T-cell (primary cell): ENCODE measurements at regions not wholly inside any gene's neighbourhood (a gene's known extent, or its start where the extent isn't known, plus 50 kb on each side); places are given as distances from the start of the nearest gene placed in this dataset.

Experiments used
- ATAC-seq, 4 experiments: fragments of 200-7000 bp in 3 of 4; fragments of 150-1000 bp in 1 of 4; cut with Tn5 transposase; replicated peaks in 1 of 4; 1 replicate in 3 of 4; 2 replicates in 1 of 4; pipeline ENCODE4 v1.10.0; 2021; ENCODE audit warnings: moderate library complexity in 3 of 4, mild to moderate bottlenecking in 2 of 4, moderate number of reproducible peaks in 1 of 4
- CTCF ChIA-PET, 2 donors: fragments of 300-600 bp; sonication (Branson Sonifier 250); formaldehyde crosslinking; loops; one replicate each; lab custom pipeline; 2022; ENCODE audit warnings: antibody characterized with exemption in 2 of 2; lab: Charles Lee
- POLR2A ChIA-PET, 2 donors: fragments of 300-600 bp; sonication (Branson Sonifier 250); formaldehyde crosslinking; loops; one replicate each; lab custom pipeline; 2022; ENCODE audit warnings: antibody characterized with exemption in 2 of 2; lab: Charles Lee
- DNase-seq, 35 experiments: peaks; one replicate each; pipeline versions ENCODE4 v3.0.0 to v3.0.0-alpha.2; 2013 to 2023
- H3K27ac ChIP-seq: one replicate; pipeline ENCODE4 v1.5.1; 2013; ENCODE audit warnings: low read length
- H3K27me3 ChIP-seq, 2 experiments: replicated peaks in 1 of 2; 1 replicate in 1 of 2; 2 replicates in 1 of 2; pipeline versions ENCODE4 v1.6.1 to v1.7.0; 2013; ENCODE audit warnings: low read length in 1 of 2, mixed read lengths in 1 of 2; ENCODE audit not compliant: control insufficient read depth in 2 of 2, insufficient read depth in 2 of 2; ENCODE audit errors: extremely low read depth in 1 of 2
- H3K36me3 ChIP-seq, 2 donors: 1 replicate in 1 of 2; 2 replicates in 1 of 2; pipeline versions ENCODE4 v1.6.1 to v1.7.0; 2013; ENCODE audit warnings: low read length in 1 of 2; ENCODE audit not compliant: control insufficient read depth in 2 of 2, insufficient read depth in 1 of 2; ENCODE audit errors: extremely low read depth in 1 of 2
- H3K4me1 ChIP-seq, 2 experiments: 1 replicate in 1 of 2; 2 replicates in 1 of 2; pipeline versions ENCODE4 v1.6.1 to v1.7.0; 2013; ENCODE audit warnings: low read length in 2 of 2, mixed read lengths in 1 of 2; ENCODE audit not compliant: insufficient read depth in 2 of 2, control insufficient read depth in 1 of 2; ENCODE audit errors: extremely low read depth in 1 of 2
- H3K4me3 ChIP-seq, 2 donors: 1 replicate in 1 of 2; 2 replicates in 1 of 2; pipeline versions ENCODE4 v1.5.1 to v1.7.0; 2013; ENCODE audit warnings: mild to moderate bottlenecking in 2 of 2, low read length in 1 of 2, moderate library complexity in 1 of 2; ENCODE audit not compliant: control insufficient read depth in 1 of 2; ENCODE audit errors: extremely low read depth in 1 of 2
- H3K9me3 ChIP-seq: 2 replicates; pipeline ENCODE4 v1.7.0; 2013
- H3K27ac Mint-ChIP-seq, 2 donors: one replicate each; pipeline ENCODE4 v1.8.0; 2020 to 2021; ENCODE audit warnings: mild to moderate bottlenecking in 2 of 2, mixed read lengths in 2 of 2
- H3K27me3 Mint-ChIP-seq, 2 donors: one replicate each; pipeline ENCODE4 v1.8.0; 2021 to 2022; ENCODE audit warnings: mixed read lengths in 2 of 2
- H3K36me3 Mint-ChIP-seq: one replicate; pipeline ENCODE4 v1.8.0; 2021; ENCODE audit warnings: mixed read lengths
- H3K4me1 Mint-ChIP-seq, 3 donors: one replicate each; pipeline ENCODE4 v1.8.0; 2020 to 2022; ENCODE audit warnings: mixed read lengths in 3 of 3, mild to moderate bottlenecking in 1 of 3
- H3K4me3 Mint-ChIP-seq, 3 donors: one replicate each; pipeline ENCODE4 v1.8.0; 2020 to 2022; ENCODE audit warnings: mild to moderate bottlenecking in 3 of 3, mixed read lengths in 3 of 3, moderate library complexity in 3 of 3
- H3K9me3 Mint-ChIP-seq, 3 donors: one replicate each; pipeline ENCODE4 v1.8.0; 2020 to 2022; ENCODE audit warnings: mixed read lengths in 3 of 3
- WGBS: methylation state at CpG from one replicate; pipeline ENCODE4 v1.1.5; 2013; ENCODE audit warnings: missing lambda C conversion rate; ENCODE audit not compliant: insufficient coverage; 5-methylcytosine and 5-hydroxymethylcytosine counted together

DNA sequence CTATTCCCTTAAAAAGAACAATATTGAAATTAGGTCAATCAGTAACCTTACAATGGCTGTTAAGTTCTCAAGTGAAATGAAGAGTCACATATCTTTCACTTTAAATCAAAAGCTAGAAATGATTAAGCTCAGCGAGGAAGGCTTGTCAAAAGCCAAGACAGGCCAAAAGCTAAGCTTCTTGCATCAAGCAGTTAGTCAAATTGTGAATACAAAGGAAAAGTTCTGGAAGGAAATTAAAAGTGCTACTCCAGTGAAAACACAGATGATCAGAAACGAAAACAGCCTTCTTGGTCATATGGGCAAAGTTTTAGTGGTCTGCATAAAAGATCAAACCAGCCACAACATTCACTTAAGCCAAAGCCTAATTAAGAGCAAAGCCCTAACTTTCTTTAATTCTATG lies 402.6 kb upstream of the ZEB2 start:
- H3K4me3 Mint-ChIP-seq = no peak overlapping the region
- H3K27ac Mint-ChIP-seq = no peak overlapping the region
- peaks cover under 1 to 4% (median 4%) of the 10 kb centered on the region in 3 donors for H3K9me3 Mint-ChIP-seq
- H3K27me3 Mint-ChIP-seq = no peaks in the 10 kb centered on the region
- peaks cover 0 to 2% (median 0%) of the 10 kb centered on the region in 3 donors for H3K4me1 Mint-ChIP-seq
- ATAC-seq = no peak
- CTCF ChIA-PET = no interaction called here
- Histone ChIP-seq H3K27ac (no peak overlapping the region), H3K9me3 (no peaks in the 10 kb centered on the region), H3K36me3 (no peaks in the 10 kb centered on the region), H3K27me3 (no peaks in the 10 kb centered on the region), H3K4me3 (no peak overlapping the region), H3K4me1 (no peaks in the 10 kb centered on the region)
- POLR2A ChIA-PET = no interaction called here
- no peaks in the 10 kb centered on the region for H3K36me3 Mint-ChIP-seq
- DNase-seq = no peak
- no CpG with 5 or more reads among the region's 2 CpGs for WGBS

- DNase-seq = no peak
- ChIA-PET CTCF (no interaction called here), POLR2A (no interaction called here)
- 100% methylated on average over 1 of the region's 3 CpGs for WGBS
- peaks cover 0 to 2% (median 0%) of the 10 kb centered on the region in 3 donors for H3K4me1 Mint-ChIP-seq
- Histone ChIP-seq H3K27me3 (no peaks in the 10 kb centered on the region), H3K27ac (no peak overlapping the region), H3K9me3 (no peaks in the 10 kb centered on the region), H3K36me3 (no peaks in the 10 kb centered on the region), H3K4me3 (no peak overlapping the region), H3K4me1 (no peaks in the 10 kb centered on the region)
- no peak overlapping the region for H3K27ac Mint-ChIP-seq
- H3K27me3 Mint-ChIP-seq = no peaks in the 10 kb centered on the region
- peaks cover 0 to 4% (median 4%) of the 10 kb centered on the region in 3 donors for H3K9me3 Mint-ChIP-seq
- no peak overlapping the region for H3K4me3 Mint-ChIP-seq
- ATAC-seq = no peak
- no peaks in the 10 kb centered on the region for H3K36me3 Mint-ChIP-seq
Measured at GRCh38 chr2:144920755-144921530, 401.0 kb upstream of the ZEB2 start.

GRCh38 chr2:144914622-144915318 lies 394.9 kb upstream of the ZEB2 start:
- no peaks in the 10 kb centered on the region for H3K4me1 ChIP-seq
- ChIA-PET CTCF (interaction anchor here in 1 of 2 donors (0.5 kb wide), 1 partner anchor 927 kb away, joined by 3 read pairs; no protein-coding TSS in a partner anchor), POLR2A (no interaction called here)
- Mint-ChIP-seq H3K4me3 (no peak overlapping the region), H3K27me3 (no peaks in the 10 kb centered on the region), H3K27ac (no peak overlapping the region), H3K4me1 (peaks cover 0 to 5% (median 2%) of the 10 kb centered on the region in 3 donors), H3K9me3 (peaks cover 0 to 4% (median 0%) of the 10 kb centered on the region in 3 donors), H3K36me3 (no peaks in the 10 kb centered on the region)
- H3K36me3 ChIP-seq = no peaks in the 10 kb centered on the region
- H3K27me3 ChIP-seq = no peaks in the 10 kb centered on the region
- no peak overlapping the region for H3K4me3 ChIP-seq
- H3K27ac ChIP-seq = no peak overlapping the region
- no CpG with 5 or more reads among the region's 2 CpGs for WGBS
- no peak for DNase-seq
- H3K9me3 ChIP-seq = no peaks in the 10 kb centered on the region
- ATAC-seq = no peak

DNA sequence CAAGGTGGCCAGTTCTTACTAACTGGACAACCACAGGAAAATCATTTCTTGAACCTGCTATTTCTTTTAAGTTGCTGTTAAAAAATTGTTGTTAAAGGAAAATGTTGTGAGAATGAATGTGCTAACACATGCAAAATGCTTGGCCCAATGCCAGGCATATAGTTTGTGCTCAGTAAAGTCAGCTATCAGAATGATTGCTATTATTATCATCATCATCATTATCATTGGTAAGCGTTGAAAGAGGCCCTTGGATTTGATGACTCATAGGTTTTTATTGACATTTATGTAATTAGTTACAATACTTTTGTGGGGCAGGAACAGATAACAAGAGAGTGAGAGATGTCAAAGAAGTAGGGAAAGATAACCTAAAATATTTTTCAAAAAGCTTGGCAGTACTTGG lies 394.2 kb upstream of the ZEB2 start:
- Histone ChIP-seq H3K9me3 (no peaks in the 10 kb centered on the region), H3K36me3 (no peaks in the 10 kb centered on the region), H3K4me3 (no peak overlapping the region), H3K27me3 (no peaks in the 10 kb centered on the region), H3K4me1 (no peaks in the 10 kb centered on the region), H3K27ac (no peak overlapping the region)
- ATAC-seq (no peak), DNase-seq (no peak)
- peaks cover 0 to under 1% (median 0%) of the 10 kb centered on the region in 3 donors for H3K9me3 Mint-ChIP-seq
- H3K36me3 Mint-ChIP-seq = no peaks in the 10 kb centered on the region
- H3K4me3 Mint-ChIP-seq = no peak overlapping the region
- POLR2A ChIA-PET = no interaction called here
- peaks cover 0 to 5% (median 2%) of the 10 kb centered on the region in 3 donors for H3K4me1 Mint-ChIP-seq
- no peaks in the 10 kb centered on the region for H3K27me3 Mint-ChIP-seq
- WGBS = no CpG with 5 or more reads among the region's 1 CpG
- no peak overlapping the region for H3K27ac Mint-ChIP-seq
- CTCF ChIA-PET = no interaction called here

DNA sequence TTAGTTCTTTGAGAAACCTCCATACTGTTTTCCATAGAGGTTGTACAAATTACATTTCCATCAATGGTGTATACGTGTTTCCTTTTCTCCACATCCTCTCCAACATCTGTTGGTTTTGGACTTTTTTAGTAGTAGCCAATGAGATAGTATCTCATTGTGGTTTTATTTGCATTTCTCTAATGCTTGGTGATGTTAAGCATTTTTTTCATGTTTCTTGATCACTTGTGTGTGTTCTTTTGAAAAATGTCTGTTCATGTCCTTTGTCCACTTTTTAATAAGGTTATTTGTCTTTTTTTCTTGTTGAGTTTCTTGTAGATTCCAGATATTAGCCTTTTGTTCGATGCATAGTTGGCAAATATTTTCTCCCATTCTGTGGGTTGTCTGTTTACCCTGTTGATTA lies 392.3 kb upstream of the ZEB2 start:
- WGBS = no CpG with 5 or more reads among the region's 2 CpGs
- POLR2A ChIA-PET = no interaction called here
- CTCF ChIA-PET = no interaction called here

GRCh38 chr2:144905956-144906355 lies 386.0 kb upstream of the ZEB2 start:
- WGBS = 76% methylated on average over 2 of the region's 2 CpGs
- ATAC-seq (no peak), DNase-seq (no peak)
- no peaks in the 10 kb centered on the region for H3K4me1 Mint-ChIP-seq
- ChIA-PET POLR2A (no interaction called here), CTCF (no interaction called here)
- no peak overlapping the region for H3K4me3 ChIP-seq
- H3K9me3 Mint-ChIP-seq = peaks cover 3 to 4% (median 3%) of the 10 kb centered on the region in 3 donors
- H3K27me3 ChIP-seq = no peaks in the 10 kb centered on the region
- H3K27me3 Mint-ChIP-seq = no peaks in the 10 kb centered on the region
- no peak overlapping the region for H3K27ac Mint-ChIP-seq
- H3K36me3 ChIP-seq = no peaks in the 10 kb centered on the region
- H3K4me1 ChIP-seq = no peaks in the 10 kb centered on the region
- H3K27ac ChIP-seq = no peak overlapping the region
- no peaks in the 10 kb centered on the region for H3K36me3 Mint-ChIP-seq
- H3K9me3 ChIP-seq = no peaks in the 10 kb centered on the region
- no peak overlapping the region for H3K4me3 Mint-ChIP-seq

More for the DNA sequence above, 392.3 kb upstream of the ZEB2 start:
- Mint-ChIP-seq H3K4me1 (peaks cover 0 to 5% (median 2%) of the 10 kb centered on the region in 3 donors), H3K4me3 (no peak overlapping the region), H3K27me3 (no peaks in the 10 kb centered on the region), H3K36me3 (no peaks in the 10 kb centered on the region), H3K9me3 (no peaks in the 10 kb centered on the region), H3K27ac (no peak overlapping the region)
- H3K27me3 ChIP-seq = no peaks in the 10 kb centered on the region
- DNase-seq (no peak), ATAC-seq (no peak)
- H3K27ac ChIP-seq = no peak overlapping the region
- H3K9me3 ChIP-seq = no peaks in the 10 kb centered on the region
- no peak overlapping the region for H3K4me3 ChIP-seq
- H3K4me1 ChIP-seq = no peaks in the 10 kb centered on the region
- no peaks in the 10 kb centered on the region for H3K36me3 ChIP-seq
